ENCODE measurements at regions not wholly inside any gene's neighbourhood (a gene's known extent, or its start where the extent isn't known, plus 50 kb on each side); places are given as distances from the start of the nearest gene placed in this dataset.

DNA sequence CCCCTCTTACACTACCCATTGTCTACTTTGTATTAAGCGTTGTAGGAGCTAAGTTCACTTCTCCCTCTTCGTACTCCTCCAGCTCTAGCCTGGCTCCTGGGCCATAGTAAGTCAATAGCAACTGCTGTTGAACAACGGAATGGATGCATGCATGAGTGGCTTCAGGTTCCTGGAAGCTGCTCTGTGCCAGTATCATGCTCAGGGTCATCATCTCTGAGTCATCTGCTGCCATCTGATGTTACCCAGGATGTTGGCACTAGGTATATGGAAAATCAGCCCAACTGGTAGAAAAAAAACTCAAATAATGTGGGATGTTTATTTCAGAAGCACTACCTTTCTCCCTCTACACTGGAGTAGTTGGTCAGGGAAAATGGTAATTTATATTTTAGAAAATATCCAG is 536.8 kb downstream of the NPIPA7 start:
- Histone ChIP-seq H3K4me2 (no peak overlapping the region), H3K9me3 (no peaks in the 10 kb centered on the region; the same call in 2 of the 3 replicates), H3K4me1 (peaks cover 29% of the 10 kb centered on the region), H3K27ac (no peak overlapping the region), H3K4me3 (no peak overlapping the region)
- ATAC-seq (peak in 1 of 2 experiments; percentile 62; a peak in 2 of 6 replicates), DNase-seq (ENCODE audit: low read depth in 1 of 2, low spot score in 1 of 2) (peak in 1 of 2 experiments; percentile 9), FAIRE-seq (no peak)
- ChIA-PET POLR2A (no interaction called here), CTCF (no interaction called here)
- TF ChIP-seq BCL3 (IDR thresholded peaks at IDR 0.05) (no peak), RAD21 (conservative IDR thresholded peaks at IDR 0.05 in 1 of 2, IDR thresholded peaks at IDR 0.05 in 1 of 2) (0 out of 5 replicates have a peak, but pooled peaks of 1 of the 2 experiments have one; percentile 18), BHLHE40 (IDR thresholded peaks at IDR 0.05; ENCODE audit: low read depth, low read length) (no peak), PHF8 (IDR thresholded peaks at IDR 0.05; ENCODE audit: borderline replicate concordance, low read depth) (no peak)
- WGBS (ENCODE audit: missing lambda C conversion rate) = 7% methylated on average over 2 of the region's 3 CpGs

DNA sequence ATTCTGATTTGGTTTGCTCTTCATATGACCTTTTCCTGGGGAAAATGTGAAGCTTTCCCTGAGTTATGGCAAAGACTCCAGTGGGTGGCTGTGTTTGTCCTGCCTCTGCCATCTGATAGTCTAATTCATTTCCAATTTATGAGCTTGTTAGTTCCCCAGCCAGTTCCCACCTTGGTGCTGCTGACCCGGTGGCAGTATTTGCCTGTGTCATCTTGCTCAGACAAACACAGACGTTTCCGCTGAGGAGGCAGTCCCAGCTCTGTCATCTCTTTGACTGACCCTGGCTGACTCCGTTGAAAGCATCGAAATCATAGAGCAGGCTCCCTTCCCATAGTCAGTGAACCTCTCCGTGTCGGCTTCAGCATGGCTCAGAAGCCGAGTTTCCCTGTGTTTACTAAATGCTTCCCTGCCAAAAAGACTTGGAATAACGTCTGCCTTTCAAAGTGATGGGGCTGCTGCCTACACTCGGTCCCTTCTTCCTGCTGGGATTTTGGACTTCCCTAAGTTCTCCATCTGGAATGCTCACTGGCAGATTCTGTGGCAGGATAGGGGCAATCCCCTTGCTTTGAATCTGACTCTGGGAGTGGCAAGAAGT is 538.3 kb downstream of the NPIPA7 start:
- Histone ChIP-seq H3K4me1 (peaks cover 34% of the 10 kb centered on the region), H3K4me2 (peak overlapping the region; percentile 43), H3K9me3 (no peaks in the 10 kb centered on the region; the same call in 2 of the 3 replicates), H3K4me3 (no peak overlapping the region), H3K27ac (peak overlapping the region in 1 of 2 experiments; percentile 56; a peak in 2 of 6 replicates)
- DNase-seq (ENCODE audit: low read depth in 1 of 2, low spot score in 1 of 2) = no peak
- FAIRE-seq = no peak
- WGBS (ENCODE audit: missing lambda C conversion rate) = 20% methylated on average over 10 of the region's 10 CpGs
- POLR2A ChIA-PET = no interaction called here
- CTCF ChIA-PET = interaction anchor here (0.6 kb wide), 1 partner anchor 131 kb away, joined by 3 read pairs; no protein-coding TSS in a partner anchor
- ATAC-seq = no peak
- TF ChIP-seq NR3C1 (IDR thresholded peaks at IDR 0.05) (no peak), EP300 (IDR thresholded peaks at IDR 0.05) (no peak), KDM1A (IDR thresholded peaks at IDR 0.05; ENCODE audit: low read depth) (no peak), HDAC2 (IDR thresholded peaks at IDR 0.05) (no peak), BHLHE40 (IDR thresholded peaks at IDR 0.05; ENCODE audit: low read depth, low read length) (no peak), POLR2A (IDR thresholded peaks at IDR 0.05; ENCODE audit: low read length) (no peak), TP53 (CRISPR knock-in tag; IDR thresholded peaks at IDR 0.05) (no peak), HOXB13 (CRISPR knock-in tag; IDR thresholded peaks at IDR 0.05; ENCODE audit: low read depth) (no peak), CEBPB (IDR thresholded peaks at IDR 0.05) (no peak)

GRCh38 chr16:16923479-16923878 is 544.5 kb downstream of the NPIPA7 start:
- H3K27ac ChIP-seq = no peak overlapping the region
- ATAC-seq (no peak), FAIRE-seq (no peak), DNase-seq (ENCODE audit: low read depth in 1 of 2, low spot score in 1 of 2) (no peak)
- no peaks in the 10 kb centered on the region for H3K9me3 ChIP-seq
- H3K4me1 ChIP-seq = peaks cover 22% of the 10 kb centered on the region
- CTCF ChIA-PET = no interaction called here
- H3K4me3 ChIP-seq = no peak overlapping the region
- no peak overlapping the region for H3K4me2 ChIP-seq
- no peak for TF ChIP-seq CBX8 (IDR thresholded peaks at IDR 0.05)
- POLR2A ChIA-PET = no interaction called here

- H3K9me3 ChIP-seq = no peaks in the 10 kb centered on the region
- TF ChIP-seq RFX5 (IDR thresholded peaks at IDR 0.05) (no peak), EP300 (IDR thresholded peaks at IDR 0.05) (no peak)
- ATAC-seq = no peak
- no peak for FAIRE-seq
- H3K27ac ChIP-seq = no peak overlapping the region
- no peak for DNase-seq (ENCODE audit: low read depth in 1 of 2, low spot score in 1 of 2)
- CTCF ChIA-PET = no interaction called here
- POLR2A ChIA-PET = no interaction called here
- no peak overlapping the region for H3K4me3 ChIP-seq
- H3K4me2 ChIP-seq = no peak overlapping the region
- 9% methylated on average over 4 of the region's 4 CpGs for WGBS (ENCODE audit: missing lambda C conversion rate)
- peaks cover 16% of the 10 kb centered on the region; the same call in 2 of the 3 replicates for H3K4me1 ChIP-seq
These were observed 545.7 kb downstream of the NPIPA7 start for GRCh38 chr16:16924613-16925012.

GRCh38 chr16:16925432-16925831 is 545.3 kb downstream of the XYLT1 start:
- WGBS (ENCODE audit: missing lambda C conversion rate) = 54% methylated on average over 2 of the region's 2 CpGs
- no peak overlapping the region for H3K4me3 ChIP-seq
- no peak for FAIRE-seq
- H3K27ac ChIP-seq = no peak overlapping the region
- ATAC-seq = no peak
- H3K4me1 ChIP-seq = peaks cover 12% of the 10 kb centered on the region; the same call in 1 of the 3 replicates
- no peak for DNase-seq (ENCODE audit: low read depth in 1 of 2, low spot score in 1 of 2)
- ChIA-PET CTCF (no interaction called here), POLR2A (no interaction called here)
- H3K9me3 ChIP-seq = no peaks in the 10 kb centered on the region
- no peak overlapping the region for H3K4me2 ChIP-seq
- TF ChIP-seq CTCF (IDR thresholded peaks at IDR 0.05) = no peak
- TF ChIP-seq RAD21 (conservative IDR thresholded peaks at IDR 0.05 in 1 of 2, IDR thresholded peaks at IDR 0.05 in 1 of 2) = no peak
- no peak for TF ChIP-seq FOSB (CRISPR knock-in tag; IDR thresholded peaks at IDR 0.05)
- no peak for TF ChIP-seq JUN (IDR thresholded peaks at IDR 0.05)
- TF ChIP-seq, protein P1, sequence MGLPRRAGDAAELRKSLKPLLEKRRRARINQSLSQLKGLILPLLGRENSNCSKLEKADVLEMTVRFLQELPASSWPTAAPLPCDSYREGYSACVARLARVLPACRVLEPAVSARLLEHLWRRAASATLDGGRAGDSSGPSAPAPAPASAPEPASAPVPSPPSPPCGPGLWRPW (IDR thresholded peaks at IDR 0.05) = no peak
- TF ChIP-seq ELK1 (IDR thresholded peaks at IDR 0.05; ENCODE audit: low read depth, low read length) = no peak
- TF ChIP-seq NPAS2 (CRISPR knock-in tag; IDR thresholded peaks at IDR 0.05; ENCODE audit: borderline replicate concordance) = no peak
- no peak for TF ChIP-seq EHMT2 (IDR thresholded peaks at IDR 0.05; ENCODE audit: low read depth)
- TF ChIP-seq CHD2 (IDR thresholded peaks at IDR 0.05; ENCODE audit: low read length, partially characterized antibody) = no peak
- no peak for TF ChIP-seq ZNF302 (CRISPR knock-in tag; IDR thresholded peaks at IDR 0.05)
- TF ChIP-seq ZSCAN20 (CRISPR knock-in tag; IDR thresholded peaks at IDR 0.05) = no peak
- no peak for TF ChIP-seq JUNB (IDR thresholded peaks at IDR 0.05)
- no peak for TF ChIP-seq RFX5 (IDR thresholded peaks at IDR 0.05)
